Ammon's horn (tissue), 1 donor: ENCODE measurements at regions not wholly inside any gene's neighbourhood (a gene's known extent, or its start where the extent isn't known, plus 50 kb on each side); places are given as distances from the start of the nearest gene placed in this dataset.

Experiments
- DNase-seq: peaks from one replicate; pipeline ENCODE4 v3.0.0-alpha.2; 2016; ENCODE audit warnings: low spot score

DNA sequence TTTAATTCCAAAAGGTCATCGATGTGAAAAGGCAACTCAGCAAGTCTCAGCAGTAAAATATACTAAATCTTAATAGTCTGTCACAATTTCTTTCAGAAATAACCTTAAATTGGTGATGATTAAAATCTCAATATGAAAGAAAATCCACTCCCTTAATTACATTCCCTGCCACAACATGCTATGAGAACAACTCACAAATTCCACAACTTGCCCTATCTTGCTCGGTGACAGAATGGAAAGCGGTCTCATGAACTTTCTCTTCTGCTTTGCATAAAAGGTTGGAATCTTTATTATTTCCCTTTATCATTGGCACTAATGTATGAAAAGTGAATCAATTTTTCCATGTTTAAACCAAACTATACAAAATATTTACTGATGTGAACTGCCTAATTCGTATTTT is 380.8 kb downstream of the TMA16 start:
- DNase-seq: no peak

DNA sequence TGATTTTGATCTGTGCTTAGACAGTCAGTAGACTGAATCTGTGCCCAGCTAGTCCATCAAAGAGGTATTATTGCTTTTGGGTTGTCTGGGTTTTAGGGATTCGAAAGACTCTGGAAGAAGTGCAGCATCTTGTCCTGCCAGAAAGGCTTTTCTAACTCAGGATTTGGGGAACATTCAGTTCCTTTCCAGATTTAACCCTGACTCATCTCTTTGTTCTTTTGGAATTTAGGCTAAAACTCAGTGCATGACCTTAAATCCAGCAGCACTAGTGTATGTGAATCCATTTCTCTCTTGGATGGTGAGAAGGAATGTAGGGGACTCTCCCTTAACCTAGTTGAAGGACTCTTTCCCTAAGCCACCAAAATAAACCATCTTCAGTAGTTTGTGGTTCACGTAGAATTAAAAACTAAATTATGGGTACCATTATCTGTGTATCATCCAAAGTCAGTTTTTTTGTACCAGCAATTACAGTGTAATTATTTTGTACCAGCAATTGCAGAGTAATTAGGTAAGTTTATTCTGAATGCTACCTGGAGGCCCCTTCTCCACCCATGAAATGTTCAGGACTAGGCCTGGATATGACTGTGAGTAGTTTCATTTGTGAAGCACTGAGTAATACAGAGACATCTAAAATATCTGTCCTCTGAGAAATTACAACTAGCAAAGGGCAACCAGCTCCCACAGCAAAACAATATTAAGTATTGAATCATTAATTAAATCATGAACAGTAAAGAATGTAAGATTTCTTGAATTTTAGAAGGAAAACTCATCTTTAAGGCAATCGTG is 384.0 kb downstream of the TMA16 start:
- no peak for DNase-seq

DNA sequence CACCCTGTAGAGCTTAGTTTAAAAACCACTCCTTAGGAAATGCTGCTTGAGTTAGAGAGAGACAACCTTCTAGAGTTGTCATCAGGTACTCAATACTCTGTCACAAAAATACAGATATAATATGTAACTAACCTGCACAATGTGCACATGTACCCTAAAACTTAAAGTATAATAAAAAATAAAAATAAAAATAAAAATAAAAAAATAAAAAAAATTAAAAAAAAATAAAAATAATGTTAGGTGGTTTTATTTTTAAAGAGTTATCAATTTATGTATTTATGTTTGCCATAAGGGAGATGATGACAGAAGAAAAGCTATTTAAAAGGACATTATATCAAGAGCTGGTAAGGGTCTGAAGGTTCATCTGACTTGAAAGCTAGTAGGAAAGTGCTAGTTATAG is 397.9 kb downstream of the TMA16 start:
- DNase-seq: no peak

- DNase-seq: no peak
These were observed 401.0 kb downstream of the TMA16 start for GRCh38 chr4:163895378-163896005.

DNA sequence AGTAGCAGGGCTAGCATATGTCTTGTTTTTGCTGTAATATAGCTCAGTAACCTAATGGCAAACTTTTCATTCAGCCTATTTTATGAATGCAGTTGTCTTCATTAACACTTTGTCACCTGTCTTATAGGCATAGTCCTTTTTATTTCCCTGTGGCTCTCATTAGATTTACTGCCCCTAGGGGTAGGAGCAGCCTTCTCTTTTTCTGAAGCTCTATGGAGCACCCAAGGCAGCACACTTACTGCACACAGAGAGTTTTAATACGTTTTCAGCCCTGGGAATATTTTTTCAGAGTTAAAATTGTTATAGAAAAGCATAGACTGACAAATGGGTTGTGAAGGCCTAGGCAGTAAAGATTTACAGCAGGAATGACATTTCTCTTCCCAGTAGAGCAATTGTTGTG is 406.8 kb downstream of the TMA16 start:
- no peak for DNase-seq

DNA sequence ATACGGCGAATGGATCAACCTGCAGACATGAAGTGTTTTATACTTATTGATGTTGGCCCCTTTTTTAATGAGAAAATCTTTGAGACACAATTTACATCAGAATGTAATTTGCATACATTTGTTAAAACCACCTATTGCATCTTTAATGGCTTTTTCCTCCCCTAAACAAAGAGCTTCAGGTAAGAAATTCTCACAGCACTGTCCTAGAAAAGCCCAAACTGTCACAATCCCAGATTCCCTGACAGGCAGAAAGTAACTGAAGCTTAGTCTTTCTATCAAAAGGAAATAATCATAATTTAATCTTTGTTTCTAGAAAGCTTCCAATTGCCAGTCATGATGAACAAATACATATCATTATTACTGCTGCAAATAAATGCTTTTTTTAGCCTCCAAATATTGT is 407.9 kb downstream of the TMA16 start:
- no peak for DNase-seq

GRCh38 chr4:163911891-163912290 is 417.4 kb downstream of the TMA16 start:
- no peak for DNase-seq

DNA sequence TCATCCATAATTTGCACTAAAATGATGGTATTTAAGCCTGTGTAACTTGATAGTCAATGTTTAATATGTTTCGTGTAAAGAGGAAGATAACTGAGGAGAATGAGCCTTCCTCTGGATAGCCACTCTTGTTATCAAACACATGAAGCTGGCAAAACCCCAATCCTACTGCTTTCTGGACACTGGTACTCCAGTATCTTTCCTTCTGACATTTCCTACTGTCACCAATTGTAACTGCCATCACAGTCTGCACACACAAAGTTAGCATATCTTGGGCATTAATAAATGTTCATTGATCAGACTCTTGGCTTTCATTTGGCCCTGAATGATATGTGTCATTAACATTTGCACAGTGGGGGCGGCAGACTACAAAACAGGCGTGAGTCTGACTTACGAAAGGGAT is 419.1 kb downstream of the TMA16 start:
- peak; percentile 24 for DNase-seq

GRCh38 chr4:163915896-163916295 is 421.4 kb downstream of the TMA16 start:
- DNase-seq: no peak

- DNase-seq: no peak
These were observed 425.9 kb downstream of the TMA16 start for GRCh38 chr4:163920426-163920825.

DNA sequence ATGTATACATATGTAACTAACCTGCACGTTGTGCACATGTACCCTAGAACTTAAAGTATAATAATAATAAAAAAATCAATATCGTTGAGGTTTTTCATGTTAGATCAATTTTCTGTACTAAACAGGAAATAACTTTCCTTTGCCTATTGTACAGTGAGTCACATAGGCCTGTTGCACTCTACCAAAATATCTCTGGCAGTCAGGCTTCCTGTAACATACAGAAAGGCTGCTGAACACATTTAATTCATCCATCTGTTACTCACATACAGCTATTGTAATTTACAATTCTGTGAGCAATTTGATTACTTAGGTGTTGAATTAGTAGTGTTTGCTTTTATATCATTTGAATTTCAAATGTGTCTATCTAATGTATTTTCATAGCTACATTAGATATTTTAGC is 427.8 kb downstream of the TMA16 start:
- DNase-seq: no peak

- no peak for DNase-seq
These were observed 428.6 kb downstream of the TMA16 start for GRCh38 chr4:163923092-163923491.

- DNase-seq: no peak
These were observed 435.6 kb downstream of the TMA16 start for GRCh38 chr4:163930086-163930485.

DNA sequence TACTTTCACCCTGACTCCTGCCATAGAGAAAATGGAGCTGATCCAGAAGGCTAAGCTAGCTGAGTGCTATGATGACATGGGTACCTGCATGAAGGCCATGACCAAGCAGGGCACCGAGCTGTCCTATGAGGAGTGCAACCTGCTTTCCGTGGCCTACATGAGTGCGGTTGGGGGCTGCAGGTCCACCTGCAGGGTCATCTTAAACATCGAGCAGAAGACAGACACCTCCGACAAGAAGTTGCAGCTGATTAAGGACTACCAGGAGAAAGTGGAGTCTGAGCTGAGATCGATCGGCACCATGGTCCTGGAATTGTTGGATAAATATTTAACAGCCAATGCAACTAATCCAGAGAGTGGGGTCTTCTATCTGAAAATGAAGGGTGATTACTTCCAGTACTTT is 438.0 kb downstream of the TMA16 start:
- no peak for DNase-seq

- no peak for DNase-seq
These were observed 445.1 kb downstream of the TMA16 start for GRCh38 chr4:163939597-163939996.

DNA sequence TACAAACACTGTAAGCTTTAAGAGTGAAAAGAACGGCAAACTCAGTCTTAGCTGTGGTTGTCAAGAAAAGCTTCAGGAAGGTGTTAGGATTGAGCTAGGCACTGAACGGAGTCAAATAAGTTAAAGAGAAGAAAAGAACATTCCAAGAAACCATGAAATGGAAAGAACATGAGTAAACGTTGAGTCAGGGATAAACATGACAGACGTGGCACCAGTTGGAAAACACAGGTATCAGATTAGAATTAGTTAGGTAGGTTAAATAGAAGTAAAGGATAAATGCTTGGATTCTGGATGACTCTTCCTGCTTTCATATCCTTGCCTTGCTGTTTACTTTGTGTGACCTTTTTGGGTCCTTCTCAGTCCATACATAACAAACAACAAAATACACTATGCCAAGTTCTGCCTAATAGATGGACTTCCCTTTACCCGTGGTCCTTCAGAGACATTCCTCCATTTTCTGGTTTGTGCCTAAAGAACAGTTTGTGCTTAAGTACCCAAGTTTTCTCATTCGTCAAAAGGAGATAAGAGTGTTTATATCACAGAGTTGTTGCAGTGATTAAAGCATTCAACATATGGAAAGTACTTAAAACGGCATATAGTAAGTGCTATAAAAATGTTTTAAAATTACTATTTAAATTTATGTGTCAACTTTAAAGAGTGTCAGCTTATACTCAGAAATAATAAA is 446.9 kb downstream of the TMA16 start:
- no peak for DNase-seq

DNA sequence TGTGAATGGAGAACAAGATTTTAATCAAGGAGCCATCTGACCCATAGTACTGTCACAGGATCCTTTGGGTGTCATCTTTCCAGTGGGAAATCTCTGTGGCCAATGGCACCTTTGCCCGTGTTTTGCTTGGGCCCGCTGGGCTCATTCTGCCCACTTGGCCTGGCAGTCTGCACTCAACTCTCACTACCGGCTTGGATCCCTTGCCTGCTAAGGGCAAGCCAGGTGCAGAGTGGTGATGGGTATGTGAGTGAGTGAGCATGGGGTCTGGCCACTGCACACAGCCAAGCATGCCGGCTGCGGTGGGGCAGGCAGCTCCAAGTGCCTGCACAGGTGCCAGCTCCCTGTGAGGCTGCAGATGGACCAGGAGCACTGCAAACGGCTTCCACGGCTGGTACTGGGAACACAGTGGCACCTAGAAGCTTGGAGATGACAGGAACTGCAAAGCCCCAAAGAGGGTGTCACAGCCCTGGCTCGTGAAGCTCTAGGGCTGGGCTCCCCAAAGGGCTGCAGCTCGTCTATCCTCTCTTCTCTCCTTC is 454.5 kb downstream of the TMA16 start:
- DNase-seq: no peak

DNA sequence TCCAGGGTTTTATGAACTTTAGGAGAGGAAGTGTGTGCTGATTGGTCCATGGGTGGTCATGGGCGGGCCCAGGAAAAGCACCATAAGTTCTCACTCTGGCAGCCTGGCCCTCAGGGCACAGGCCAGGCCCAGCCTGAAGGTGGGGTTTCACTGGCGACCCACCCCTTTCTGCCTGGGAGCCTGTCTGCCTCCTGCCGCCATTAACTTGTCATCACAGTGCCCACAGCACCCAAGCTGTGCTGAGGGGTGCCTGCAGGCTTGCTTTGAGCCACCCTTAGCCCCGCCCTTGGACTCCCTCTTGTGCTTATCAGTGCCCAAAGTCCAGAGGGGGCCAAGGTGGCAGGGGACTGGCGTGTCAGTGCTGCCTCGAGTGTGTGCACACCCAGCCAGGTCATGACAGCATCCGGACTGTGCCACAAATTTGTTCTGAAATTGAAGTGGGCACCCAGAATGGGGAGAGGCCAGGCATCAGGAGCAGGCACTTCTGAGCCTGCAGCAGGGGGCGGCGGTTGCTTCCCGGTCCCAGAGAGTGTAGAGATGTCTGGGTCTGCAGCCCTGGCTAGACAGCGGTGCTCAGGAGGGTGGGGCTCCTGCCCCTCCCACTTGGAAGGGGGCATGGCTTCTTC is 455.6 kb downstream of the TMA16 start:
- DNase-seq: no peak

DNA sequence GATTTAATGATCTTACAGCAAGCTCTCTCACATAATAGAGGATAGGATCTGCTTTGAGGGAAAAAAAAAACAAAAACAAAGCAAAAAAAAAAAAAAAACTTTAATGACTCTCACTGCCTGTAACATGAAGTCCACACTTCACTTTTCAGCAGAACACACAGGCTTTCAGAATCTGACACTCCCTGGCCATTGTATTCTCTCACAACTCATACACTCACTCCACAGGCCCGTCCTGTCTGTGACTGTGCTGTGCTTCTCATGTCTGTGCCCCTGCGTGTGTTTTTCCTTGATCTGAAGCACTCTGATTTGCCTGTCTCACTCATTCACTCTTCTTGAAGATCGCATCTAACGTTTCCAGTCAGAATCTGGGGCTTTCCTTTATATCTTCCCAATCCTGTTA is 460.8 kb downstream of the TMA16 start:
- no peak for DNase-seq

GRCh38 chr4:163958751-163959150 is 464.3 kb downstream of the TMA16 start:
- no peak for DNase-seq

DNA sequence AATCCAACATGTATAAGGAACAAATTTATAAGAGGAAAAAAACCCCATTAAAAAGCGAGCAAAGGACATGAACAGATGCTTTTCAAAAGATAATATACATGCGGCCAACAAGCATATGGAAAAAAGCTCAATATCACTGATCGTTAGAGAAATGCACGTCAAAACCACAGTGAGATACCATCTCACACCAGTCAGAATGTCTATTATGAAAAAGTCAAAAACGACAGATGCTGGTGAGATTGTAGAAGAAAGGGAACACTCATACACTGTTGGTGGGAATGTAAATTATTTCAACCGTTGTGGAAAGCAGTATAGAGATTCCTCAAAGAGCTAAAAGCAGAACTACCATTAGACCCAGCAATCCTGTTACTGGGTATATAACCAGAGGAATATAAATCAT is 465.4 kb downstream of the TMA16 start:
- DNase-seq: no peak

DNA sequence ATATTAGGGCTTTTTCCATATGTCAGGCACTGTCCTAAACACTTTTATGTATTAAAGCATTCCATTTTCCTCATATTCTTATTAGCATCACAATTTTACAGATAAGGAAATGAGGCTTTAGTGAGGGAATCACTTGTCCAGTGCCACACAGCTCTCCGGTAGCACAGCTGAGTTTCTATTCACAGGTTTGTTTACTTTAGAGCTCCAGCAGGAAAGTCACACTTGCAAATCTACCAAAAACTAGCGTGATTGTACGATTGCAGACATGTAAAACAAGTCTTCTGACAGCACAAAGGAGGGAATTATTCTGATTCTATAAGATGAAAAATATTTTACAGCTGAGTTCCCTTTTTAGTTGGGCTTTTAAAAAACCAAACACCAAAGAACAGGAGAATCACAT is 472.1 kb downstream of the TMA16 start:
- DNase-seq: no peak

DNA sequence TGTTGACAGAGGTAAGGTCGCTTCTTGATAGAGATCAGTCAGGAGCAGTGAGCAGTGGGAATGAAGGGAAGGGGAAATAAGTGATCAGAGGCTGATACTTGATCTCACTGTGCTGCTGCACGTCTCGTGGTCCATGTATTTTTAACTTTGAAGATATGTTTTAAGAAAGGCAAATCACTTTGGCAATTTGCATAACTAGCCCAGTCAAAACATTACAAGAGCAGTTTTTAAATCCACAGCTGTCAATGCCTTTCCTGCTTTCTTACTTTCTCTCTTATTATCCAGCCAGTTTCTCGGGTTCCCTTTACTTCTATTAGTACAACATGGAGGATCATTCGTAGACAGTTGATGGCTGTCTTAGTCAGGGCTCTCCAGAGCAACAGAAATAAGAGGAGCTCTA is 472.8 kb downstream of the TMA16 start:
- DNase-seq: no peak
